Uterus (tissue), 3 donors: ENCODE measurements at regions not wholly inside any gene's neighbourhood (a gene's known extent, or its start where the extent isn't known, plus 50 kb on each side); places are given as distances from the start of the nearest gene placed in this dataset.

ENCODE experiments used
- DNase-seq, 2 donors: peaks; one replicate each; pipeline ENCODE4 v3.0.0-alpha.2; 2019 to 2020
- H3K27ac ChIP-seq, 2 donors: fragments of 200-600 bp; sonication (generic); 1 replicate in 1 of 2; 2 replicates in 1 of 2; pipeline ENCODE4 v1.5.1; 2016 to 2018
- H3K27me3 ChIP-seq, 2 donors: fragments of 200-600 bp; sonication (generic); one replicate each; pipeline ENCODE4 v1.5.1; 2018 to 2019; ENCODE audit warnings: control low read depth in 1 of 2
- H3K36me3 ChIP-seq, 2 donors: fragments of 200-600 bp; sonication (generic); one replicate each; pipeline ENCODE4 v1.5.1; 2019; ENCODE audit warnings: control low read depth in 1 of 2
- H3K4me1 ChIP-seq, 2 donors: fragments of 200-600 bp; sonication (generic); one replicate each; pipeline ENCODE4 v1.5.1; 2018 to 2019; ENCODE audit warnings: control low read depth in 1 of 2
- H3K4me3 ChIP-seq, 2 donors: fragments of 200-600 bp; sonication (generic); 1 replicate in 1 of 2; 2 replicates in 1 of 2; pipeline ENCODE4 v1.5.1; 2018 to 2019; ENCODE audit warnings: mild to moderate bottlenecking in 1 of 2
- H3K9me3 ChIP-seq, 2 donors: fragments of 200-600 bp; sonication (generic); one replicate each; pipeline ENCODE4 v1.5.1; 2019; ENCODE audit warnings: control low read depth in 1 of 2
- POLR2A ChIP-seq, 2 donors: fragments of 450-650 bp; IDR thresholded peaks; one replicate each; pipeline ENCODE4 v1.6.1; 2016; ENCODE audit warnings: antibody characterized with exemption in 2 of 2, mild to moderate bottlenecking in 1 of 2, moderate library complexity in 1 of 2
- intact Hi-C: fragments of 100-400 bp; cut with DNase I; formaldehyde crosslinking; loops from one replicate; pipeline ENCODE4 v1.15.1; 2023; ENCODE audit warnings: low total_unique reads
- TF ChIP-seq, protein P1 (sequence below), 4 experiments: fragments of 200-600 bp in 2 of 4; fragments of 450-650 bp in 2 of 4; sonication (generic) in 2 of 4; IDR thresholded peaks; one replicate each; pipeline ENCODE4 v1.5.1; 2016 to 2019; ENCODE audit warnings: antibody characterized with exemption in 4 of 4, mild to moderate bottlenecking in 2 of 4, moderate library complexity in 1 of 4
- donor health status: DM: yes; HTN: yes; CAD: no.

DNA sequence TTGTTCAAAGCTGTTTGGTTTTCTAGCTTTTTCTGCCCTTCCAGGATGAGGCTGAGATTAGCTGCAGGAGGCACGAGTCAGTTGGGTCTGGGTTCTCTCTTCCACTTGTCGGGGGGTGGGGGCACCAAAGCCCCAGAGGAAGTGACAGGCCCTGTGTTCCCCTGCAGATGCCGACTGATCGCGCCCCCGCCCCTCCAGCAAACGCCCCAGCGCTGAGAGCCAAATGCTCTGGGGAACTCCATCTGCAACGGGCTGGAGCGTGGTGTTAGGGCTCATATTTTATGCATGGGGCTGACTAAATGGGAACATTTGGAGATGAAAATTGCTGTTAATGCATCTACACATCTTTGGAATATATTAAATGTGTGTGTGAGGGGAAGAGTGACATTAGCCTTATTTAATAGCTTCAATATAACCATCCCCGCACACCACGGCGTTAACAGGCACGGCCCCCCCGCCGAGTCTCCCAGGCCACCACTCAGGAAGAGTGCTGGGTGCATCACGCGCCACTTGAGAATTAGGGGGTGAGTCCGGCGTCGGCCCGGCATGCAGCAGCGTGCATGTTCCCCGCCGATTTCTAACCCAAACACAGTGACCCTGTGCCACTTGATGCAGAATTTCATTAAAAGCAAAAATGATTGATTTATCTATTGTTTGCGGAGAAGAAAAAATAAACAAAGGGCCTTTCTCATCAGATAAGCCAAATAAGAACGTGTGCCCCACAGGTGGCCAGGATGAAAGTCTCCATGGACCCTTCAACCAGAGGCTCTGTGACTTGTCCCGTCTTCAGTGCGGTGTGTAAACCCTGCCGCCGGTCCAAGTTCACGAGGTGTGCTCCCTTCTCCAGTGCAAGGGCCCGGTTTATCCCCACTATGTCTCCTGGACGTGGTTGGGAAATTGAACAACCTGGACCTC, 165.0 kb upstream of the RTL1 start:
- no peaks in the 10 kb centered on the region for H3K36me3 ChIP-seq
- H3K9me3 ChIP-seq, result no peaks in the 10 kb centered on the region
- H3K27ac ChIP-seq, result no peak overlapping the region
- no peaks in the 10 kb centered on the region for H3K27me3 ChIP-seq
- H3K4me1 ChIP-seq, result no peaks in the 10 kb centered on the region
- peak; percentile 3 to 5 for DNase-seq
- H3K4me3 ChIP-seq, result no peak overlapping the region
- TF ChIP-seq, protein P1, sequence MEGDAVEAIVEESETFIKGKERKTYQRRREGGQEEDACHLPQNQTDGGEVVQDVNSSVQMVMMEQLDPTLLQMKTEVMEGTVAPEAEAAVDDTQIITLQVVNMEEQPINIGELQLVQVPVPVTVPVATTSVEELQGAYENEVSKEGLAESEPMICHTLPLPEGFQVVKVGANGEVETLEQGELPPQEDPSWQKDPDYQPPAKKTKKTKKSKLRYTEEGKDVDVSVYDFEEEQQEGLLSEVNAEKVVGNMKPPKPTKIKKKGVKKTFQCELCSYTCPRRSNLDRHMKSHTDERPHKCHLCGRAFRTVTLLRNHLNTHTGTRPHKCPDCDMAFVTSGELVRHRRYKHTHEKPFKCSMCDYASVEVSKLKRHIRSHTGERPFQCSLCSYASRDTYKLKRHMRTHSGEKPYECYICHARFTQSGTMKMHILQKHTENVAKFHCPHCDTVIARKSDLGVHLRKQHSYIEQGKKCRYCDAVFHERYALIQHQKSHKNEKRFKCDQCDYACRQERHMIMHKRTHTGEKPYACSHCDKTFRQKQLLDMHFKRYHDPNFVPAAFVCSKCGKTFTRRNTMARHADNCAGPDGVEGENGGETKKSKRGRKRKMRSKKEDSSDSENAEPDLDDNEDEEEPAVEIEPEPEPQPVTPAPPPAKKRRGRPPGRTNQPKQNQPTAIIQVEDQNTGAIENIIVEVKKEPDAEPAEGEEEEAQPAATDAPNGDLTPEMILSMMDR (IDR thresholded peaks at IDR 0.05), result no peak
- no peak for TF ChIP-seq POLR2A (IDR thresholded peaks at IDR 0.05)
- intact Hi-C loops, result no loop called here

DNA sequence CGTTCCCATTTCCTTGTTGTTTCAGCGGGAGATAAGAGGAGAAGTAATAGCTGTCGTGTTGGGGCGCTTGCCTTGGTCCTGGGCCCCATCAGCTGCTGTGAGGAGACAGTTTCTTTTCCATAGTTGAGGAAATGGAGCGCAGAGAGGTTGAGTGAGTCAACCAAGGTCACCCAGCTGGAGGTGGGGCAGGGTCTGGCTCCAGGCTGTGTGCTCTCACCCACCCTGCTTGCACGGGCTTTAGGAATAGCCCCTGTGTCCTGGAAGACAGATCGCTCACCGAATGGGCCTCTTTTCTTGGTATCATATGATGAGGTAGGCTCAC, 165.7 kb upstream of the RTL1 start:
- no peaks in the 10 kb centered on the region for H3K27me3 ChIP-seq
- H3K36me3 ChIP-seq, result no peaks in the 10 kb centered on the region
- no peak overlapping the region for H3K27ac ChIP-seq
- no peaks in the 10 kb centered on the region for H3K9me3 ChIP-seq
- H3K4me1 ChIP-seq, result no peaks in the 10 kb centered on the region
- no peak for TF ChIP-seq POLR2A (IDR thresholded peaks at IDR 0.05)
- TF ChIP-seq, protein P1 (IDR thresholded peaks at IDR 0.05), result no peak
- intact Hi-C loops, result no loop called here
- H3K4me3 ChIP-seq, result no peak overlapping the region
- DNase-seq, result peak; percentile 5 to 8

DNA sequence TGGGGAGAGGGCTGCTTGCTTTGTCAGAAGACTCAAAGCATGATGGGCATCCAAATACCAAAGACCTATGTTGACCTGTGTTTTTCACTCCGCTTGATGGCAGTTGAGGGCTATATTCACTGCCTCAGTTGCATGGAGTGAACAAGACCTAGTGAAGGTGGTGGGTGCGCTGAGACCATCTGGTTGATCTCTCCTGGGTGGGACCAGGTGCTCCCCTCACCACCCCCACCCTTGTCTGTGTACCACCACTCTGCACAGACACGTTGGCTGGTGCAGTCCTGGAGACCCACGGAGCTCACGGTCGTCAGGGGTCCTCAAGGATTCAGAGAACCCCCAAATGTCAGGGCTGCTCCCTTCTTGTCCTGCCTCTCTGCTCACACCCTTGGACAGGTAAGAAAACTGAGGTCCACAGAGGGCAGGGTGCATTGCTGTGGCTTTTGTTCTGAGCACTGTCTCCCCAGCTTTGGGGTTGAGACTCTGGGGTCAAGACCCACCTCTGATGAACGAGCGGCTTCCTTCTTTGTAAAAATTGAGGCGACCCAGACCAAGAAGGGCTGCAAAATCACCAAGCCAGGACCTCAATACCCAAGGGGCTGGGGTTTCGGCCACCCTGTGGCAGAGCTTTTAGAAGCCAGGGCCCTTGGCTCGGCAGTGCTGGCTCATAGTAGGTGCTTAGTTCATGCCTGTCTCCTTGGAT, 166.3 kb upstream of the RTL1 start:
- DNase-seq, result peak in 1 of 2 donors; percentile 9
- H3K36me3 ChIP-seq, result no peaks in the 10 kb centered on the region
- H3K9me3 ChIP-seq, result no peaks in the 10 kb centered on the region
- TF ChIP-seq, protein P1 (IDR thresholded peaks at IDR 0.05), result no peak
- TF ChIP-seq POLR2A (IDR thresholded peaks at IDR 0.05), result no peak
- intact Hi-C loops, result no loop called here
- no peak overlapping the region for H3K4me3 ChIP-seq
- no peaks in the 10 kb centered on the region for H3K27me3 ChIP-seq
- no peak overlapping the region for H3K27ac ChIP-seq
- H3K4me1 ChIP-seq, result no peaks in the 10 kb centered on the region

DNA sequence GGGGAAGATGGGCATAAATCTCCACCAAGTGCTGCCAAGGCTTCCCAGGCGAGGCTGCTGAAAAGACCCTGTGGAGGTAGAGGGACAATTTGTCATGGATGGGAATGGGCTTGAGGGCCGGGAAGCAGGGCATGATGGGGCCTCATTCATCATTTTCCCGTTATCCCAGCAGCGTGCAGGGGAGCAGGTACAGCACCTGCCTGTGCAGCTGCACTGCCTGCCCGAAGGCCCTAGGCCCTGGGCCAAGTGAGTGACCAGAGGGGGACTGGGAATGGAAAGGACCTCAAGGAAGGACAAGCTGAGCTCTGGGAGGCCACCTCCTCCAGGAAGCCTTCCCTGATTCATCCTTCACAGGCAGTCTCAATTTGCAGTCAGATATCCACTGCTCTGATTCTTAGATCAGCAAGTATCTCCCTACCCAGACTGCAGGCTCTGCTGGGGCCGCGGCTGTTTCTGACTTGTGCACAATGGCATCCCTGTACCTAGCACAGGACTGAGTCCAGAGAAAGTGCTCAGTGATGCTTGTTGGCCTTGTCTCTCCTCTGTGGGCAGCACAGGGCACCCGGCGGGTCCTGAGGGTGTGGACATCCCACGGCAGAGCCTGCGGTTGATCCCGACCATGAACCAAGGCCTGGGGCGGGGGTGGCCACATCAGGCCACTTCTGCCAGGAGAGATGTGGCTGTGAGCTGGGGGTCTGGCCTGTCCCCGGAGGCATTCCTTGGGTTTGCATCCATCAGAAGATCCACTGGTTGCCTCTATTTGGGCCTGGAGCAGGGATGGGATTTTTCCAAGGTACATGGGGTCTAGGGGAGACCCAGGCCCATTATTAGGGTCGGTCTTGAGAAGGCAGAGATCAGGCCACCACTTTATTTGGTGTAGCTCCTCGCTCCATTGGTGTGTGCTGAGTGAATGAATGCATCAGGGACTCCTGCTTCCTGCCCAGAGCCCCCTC, 167.3 kb upstream of the RTL1 start:
- Histone ChIP-seq H3K4me1 (no peaks in the 10 kb centered on the region), H3K36me3 (no peaks in the 10 kb centered on the region), H3K9me3 (no peaks in the 10 kb centered on the region), H3K27ac (no peak overlapping the region), H3K27me3 (no peaks in the 10 kb centered on the region), H3K4me3 (no peak overlapping the region)
- TF ChIP-seq POLR2A (IDR thresholded peaks at IDR 0.05), result no peak
- TF ChIP-seq, protein P1 (IDR thresholded peaks at IDR 0.05), result no peak
- intact Hi-C loops, result no loop called here
- DNase-seq, result peak in 1 of 2 donors; percentile 6
